ENCODE measurements at regions not wholly inside any gene's neighbourhood (a gene's known extent, or its start where the extent isn't known, plus 50 kb on each side); places are given as distances from the start of the nearest gene placed in this dataset.
A peak's percentile ranks its signal among the peaks of the same experiment; 100 is the strongest.

DNA sequence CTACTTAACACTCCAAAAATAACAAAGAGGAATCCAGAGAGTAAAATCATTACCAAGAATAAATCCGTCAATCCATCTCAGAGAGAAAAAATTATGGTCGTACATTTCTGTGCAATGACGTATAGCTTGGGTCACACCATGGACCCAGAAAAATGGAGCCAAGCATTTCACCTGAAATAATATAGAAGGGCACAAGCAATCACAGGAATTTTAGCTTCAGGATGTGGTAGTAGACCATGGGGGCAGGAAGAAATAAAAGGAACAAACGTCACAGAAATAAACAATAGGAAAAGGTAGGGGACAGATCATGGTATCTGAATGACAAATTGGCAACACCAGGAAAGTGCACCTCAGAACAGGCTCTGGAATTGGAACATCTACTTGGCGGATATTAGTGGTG is 231.0 kb downstream of the PLK2 start:
- Histone ChIP-seq H2AFZ (ENCODE audit: low read length) (no peak overlapping the region), H3K36me3 (replicated peaks; ENCODE audit: insufficient read depth, low read length) (no peaks in the 10 kb centered on the region), H3K4me2 (ENCODE audit: low read depth, low read length) (no peak overlapping the region), H3F3A (ENCODE audit: insufficient read depth, low read length) (peaks cover 9% of the 10 kb centered on the region; the same call in 1 of the 2 replicates), H3K9me3 (replicated peaks; ENCODE audit: insufficient read depth, low read length) (no peaks in the 10 kb centered on the region), H3K4me1 (ENCODE audit: low read length) (peaks cover 38% of the 10 kb centered on the region), H3K9ac (ENCODE audit: low read length) (no peak overlapping the region), H4K20me1 (ENCODE audit: insufficient read depth, low read length) (no peaks in the 10 kb centered on the region), H3K4me3 (ENCODE audit: low read length) (no peak overlapping the region), H3K27me3 (replicated peaks; ENCODE audit: insufficient read depth, low read length) (no peaks in the 10 kb centered on the region), H3K9me2 (replicated peaks; ENCODE audit: insufficient read depth, low read length) (no peaks in the 10 kb centered on the region), H3K79me2 (ENCODE audit: low read length) (no peaks in the 10 kb centered on the region), H3K27ac (ENCODE audit: low read length) (no peak overlapping the region)
- DNase-seq, result no peak
- TF ChIP-seq EZH2phosphoT487 (IDR thresholded peaks at IDR 0.05; ENCODE audit: low read length), result no peak
- TF ChIP-seq EZH2 (optimal IDR thresholded peaks at IDR 0.05; ENCODE audit: low read depth, low read length), result no peak
- TF ChIP-seq CTCF (IDR thresholded peaks at IDR 0.05; ENCODE audit: low read length), result no peak

DNA sequence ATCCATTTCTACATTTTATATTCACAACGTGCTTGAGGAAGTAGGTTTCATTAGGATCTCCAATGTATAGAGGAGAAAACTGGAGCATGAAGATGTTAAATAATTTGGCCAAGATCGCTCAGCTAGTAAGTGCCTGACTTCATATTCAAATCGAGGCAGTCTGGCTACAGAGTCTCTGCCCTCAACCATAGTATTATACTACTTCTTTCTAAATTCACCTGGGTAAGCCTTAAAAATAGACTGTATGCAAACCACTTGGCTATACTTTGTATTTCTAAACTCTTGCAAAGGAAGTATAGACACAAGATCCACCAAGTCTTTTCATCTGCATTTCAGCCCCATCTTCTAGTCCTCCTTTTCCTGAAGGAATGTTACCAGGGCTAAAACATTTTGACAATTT is 232.0 kb downstream of the PLK2 start:
- Histone ChIP-seq H3K36me3 (replicated peaks; ENCODE audit: insufficient read depth, low read length) (no peaks in the 10 kb centered on the region), H3K4me3 (ENCODE audit: low read length) (no peak overlapping the region), H3K4me1 (ENCODE audit: low read length) (peaks cover 43% of the 10 kb centered on the region), H2AFZ (ENCODE audit: low read length) (peak overlapping the region; percentile 71), H3K79me2 (ENCODE audit: low read length) (no peaks in the 10 kb centered on the region), H3K4me2 (ENCODE audit: low read depth, low read length) (peak overlapping the region; percentile 57), H3K9me3 (replicated peaks; ENCODE audit: insufficient read depth, low read length) (no peaks in the 10 kb centered on the region), H3K27me3 (replicated peaks; ENCODE audit: insufficient read depth, low read length) (no peaks in the 10 kb centered on the region), H3K9me2 (replicated peaks; ENCODE audit: insufficient read depth, low read length) (no peaks in the 10 kb centered on the region), H4K20me1 (ENCODE audit: insufficient read depth, low read length) (no peaks in the 10 kb centered on the region), H3K27ac (ENCODE audit: low read length) (peak overlapping the region; percentile 16; the same call in 1 of the 2 replicates), H3K9ac (ENCODE audit: low read length) (no peak overlapping the region), H3F3A (ENCODE audit: insufficient read depth, low read length) (peaks cover 9% of the 10 kb centered on the region; the same call in 1 of the 2 replicates)
- DNase-seq, result peak; percentile 29
- no peak for TF ChIP-seq EZH2 (optimal IDR thresholded peaks at IDR 0.05; ENCODE audit: low read depth, low read length)
- no peak for TF ChIP-seq CTCF (IDR thresholded peaks at IDR 0.05; ENCODE audit: low read length)

DNA sequence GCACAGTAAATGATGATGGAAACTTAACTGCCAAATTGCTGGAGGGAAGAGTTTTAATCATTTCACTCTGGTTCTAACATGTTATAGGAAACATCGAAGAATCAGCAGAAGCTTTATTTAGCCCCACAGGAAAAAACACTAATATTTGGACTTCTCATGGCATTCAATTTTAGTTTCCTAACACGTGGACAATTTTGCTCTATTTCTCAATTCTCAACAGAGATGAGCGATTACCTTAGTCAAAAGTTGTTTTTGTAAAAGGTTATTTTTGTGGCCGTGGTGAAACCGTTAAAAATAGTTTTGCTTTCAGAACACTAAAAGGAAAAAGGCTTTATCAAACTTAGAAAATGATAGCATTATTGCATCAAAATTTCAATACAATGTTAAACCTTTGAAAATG is 235.2 kb downstream of the PLK2 start:
- H3K27ac ChIP-seq (ENCODE audit: low read length), result peak overlapping the region; percentile 68
- H3K4me2 ChIP-seq (ENCODE audit: low read depth, low read length), result peak overlapping the region; percentile 47
- peak overlapping the region; percentile 19; the same call in 1 of the 2 replicates for H3K9ac ChIP-seq (ENCODE audit: low read length)
- no peaks in the 10 kb centered on the region for H3K36me3 ChIP-seq (replicated peaks; ENCODE audit: insufficient read depth, low read length)
- peaks cover 9% of the 10 kb centered on the region; the same call in 1 of the 2 replicates for H3F3A ChIP-seq (ENCODE audit: insufficient read depth, low read length)
- H3K4me1 ChIP-seq (ENCODE audit: low read length), result peaks cover 43% of the 10 kb centered on the region
- H3K9me3 ChIP-seq (replicated peaks; ENCODE audit: insufficient read depth, low read length), result no peaks in the 10 kb centered on the region
- peak overlapping the region; percentile 47 for H3K4me3 ChIP-seq (ENCODE audit: low read length)
- no peaks in the 10 kb centered on the region for H3K27me3 ChIP-seq (replicated peaks; ENCODE audit: insufficient read depth, low read length)
- DNase-seq, result peak; percentile 75
- H3K9me2 ChIP-seq (replicated peaks; ENCODE audit: insufficient read depth, low read length), result no peaks in the 10 kb centered on the region
- no peaks in the 10 kb centered on the region for H3K79me2 ChIP-seq (ENCODE audit: low read length)
- TF ChIP-seq EZH2 (optimal IDR thresholded peaks at IDR 0.05; ENCODE audit: low read depth, low read length) (no peak), CTCF (IDR thresholded peaks at IDR 0.05; ENCODE audit: low read length) (no peak), EZH2phosphoT487 (IDR thresholded peaks at IDR 0.05; ENCODE audit: low read length) (no peak)
- H4K20me1 ChIP-seq (ENCODE audit: insufficient read depth, low read length), result no peaks in the 10 kb centered on the region
- peak overlapping the region; percentile 59; the same call in 1 of the 2 replicates for H2AFZ ChIP-seq (ENCODE audit: low read length)

All from MM.1S (cell line).